OCI-LY1 (cell line): ENCODE measurements at regions not wholly inside any gene's neighbourhood (a gene's known extent, or its start where the extent isn't known, plus 50 kb on each side); places are given as distances from the start of the nearest gene placed in this dataset.

Source experiments
- H2AFZ ChIP-seq: fragments of 200-600 bp; sonication (generic), shearing (Covaris generic); 2 replicates; pipeline ENCODE4 v1.6.0; 2014; ENCODE audit warnings: antibody characterized with exemption, mild to moderate bottlenecking, low read length
- H3F3A ChIP-seq: fragments of 200-600 bp; sonication (generic), shearing (Covaris generic); 2 replicates; pipeline ENCODE4 v1.6.0; 2014; ENCODE audit warnings: mild to moderate bottlenecking, antibody characterized with exemption, low read length, moderate library complexity; ENCODE audit not compliant: insufficient read depth
- H3K27ac ChIP-seq: fragments of 200-600 bp; sonication (generic); 2 replicates; pipeline ENCODE4 v1.5.1; 2014; ENCODE audit warnings: low read length, mixed run types, mild to moderate bottlenecking, low read depth; ENCODE audit not compliant: poor library complexity, severe bottlenecking
- H3K27me3 ChIP-seq: fragments of 200-600 bp; sonication (generic); 2 replicates; pipeline ENCODE4 v1.6.0; 2014; ENCODE audit warnings: antibody characterized with exemption, mild to moderate bottlenecking, low read length, moderate library complexity; ENCODE audit not compliant: insufficient read depth
- H3K36me3 ChIP-seq: fragments of 200-600 bp; sonication (generic); 2 replicates; pipeline ENCODE4 v1.6.1; 2014; ENCODE audit warnings: mild to moderate bottlenecking, antibody characterized with exemption, low read length, moderate library complexity, mixed read lengths; ENCODE audit not compliant: insufficient read depth
- H3K4me1 ChIP-seq: fragments of 200-600 bp; sonication (generic); 2 replicates; pipeline ENCODE4 v1.5.1; 2014; ENCODE audit warnings: mild to moderate bottlenecking, low read length, moderate library complexity; ENCODE audit not compliant: insufficient read depth, severe bottlenecking
- H3K4me2 ChIP-seq: fragments of 200-600 bp; sonication (generic), shearing (Covaris generic); 2 replicates; pipeline ENCODE4 v1.6.1; 2014; ENCODE audit warnings: low read length
- H3K4me3 ChIP-seq: fragments of 200-600 bp; sonication (generic); 2 replicates; pipeline ENCODE4 v1.5.1; 2014; ENCODE audit warnings: low read length, low read depth, mild to moderate bottlenecking, mixed read lengths; ENCODE audit not compliant: poor library complexity, severe bottlenecking
- H3K79me2 ChIP-seq: fragments of 200-600 bp; shearing (Covaris generic); 2 replicates; pipeline ENCODE4 v1.6.1; 2016; ENCODE audit warnings: mixed run types, low read length, mixed read lengths; ENCODE audit not compliant: insufficient read depth
- H3K9ac ChIP-seq: fragments of 200-600 bp; sonication (generic), shearing (Covaris generic); 2 replicates; pipeline ENCODE4 v1.6.1; 2014; ENCODE audit warnings: mild to moderate bottlenecking, low read length, mixed read lengths
- H3K9me2 ChIP-seq: fragments of 200-600 bp; sonication (generic), shearing (Covaris generic); 2 replicates; pipeline ENCODE4 v1.6.1; 2014; ENCODE audit warnings: low read depth, mild to moderate bottlenecking, low read length, mixed read lengths
- H3K9me3 ChIP-seq: fragments of 200-600 bp; shearing (Covaris generic); 2 replicates; pipeline ENCODE4 v1.6.1; 2014; ENCODE audit warnings: low read length, mixed read lengths
- H4K20me1 ChIP-seq: fragments of 200-600 bp; sonication (generic), shearing (Covaris generic); 2 replicates; pipeline ENCODE4 v1.6.0; 2016; ENCODE audit warnings: mild to moderate bottlenecking, low read length; ENCODE audit not compliant: insufficient read depth
- EZH2 ChIP-seq: fragments of 200-600 bp; sonication (generic), shearing (Covaris generic); IDR thresholded peaks from 2 replicates; pipeline ENCODE4 v1.8.0; 2017; ENCODE audit warnings: borderline replicate concordance, mixed run types, mild to moderate bottlenecking, antibody characterized with exemption, low read length, moderate library complexity, mixed read lengths
- TF ChIP-seq, protein P1 (sequence below): fragments of 200-600 bp; sonication (generic), shearing (Covaris generic); IDR thresholded peaks from 2 replicates; pipeline ENCODE4 v1.5.1; 2017; ENCODE audit warnings: mild to moderate bottlenecking, antibody characterized with exemption, low read length, moderate library complexity, mixed read lengths

DNA sequence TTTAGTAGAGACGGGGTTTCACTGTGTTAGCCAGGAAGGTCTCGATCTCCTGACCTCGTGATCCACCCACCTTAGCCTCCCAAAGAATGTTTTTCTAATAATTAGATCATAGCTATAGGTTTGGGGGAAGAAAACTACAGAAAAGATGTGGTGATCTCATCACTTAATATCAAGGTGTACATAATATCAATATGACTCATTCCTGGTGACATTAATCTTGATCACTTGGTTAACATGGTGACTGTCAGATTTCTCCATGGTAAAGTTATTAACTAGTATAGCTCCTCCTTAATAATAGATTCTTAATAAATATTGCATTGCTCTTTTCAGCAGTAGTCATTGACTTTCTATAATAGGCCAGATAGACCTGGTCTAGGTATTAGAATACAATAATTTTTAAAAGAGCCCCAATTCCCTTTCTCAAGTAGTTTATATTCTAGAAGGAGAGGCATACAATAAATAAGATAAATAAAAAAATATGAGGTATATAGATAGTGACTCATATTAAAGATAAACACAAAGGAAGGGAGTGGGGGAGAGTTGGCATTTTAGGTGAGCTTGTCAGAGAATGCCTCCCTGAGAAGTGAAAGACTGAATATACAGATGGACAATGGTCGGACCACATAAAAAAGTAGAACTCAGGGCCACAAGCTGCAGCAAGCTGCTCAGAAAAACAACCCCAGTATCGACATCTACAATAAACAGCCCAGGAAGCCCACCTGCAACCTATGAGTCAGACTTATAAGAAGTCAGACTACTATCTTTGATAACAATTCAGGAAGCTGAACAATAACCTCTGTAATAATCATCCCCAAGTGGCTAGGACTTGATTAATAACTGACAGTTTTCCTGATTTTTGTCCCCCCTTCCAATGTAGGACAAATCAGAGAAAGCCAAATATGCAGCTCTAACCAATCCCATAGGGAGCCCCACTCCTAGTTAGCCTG lies 210.8 kb downstream of the RFC3 start:
- Histone ChIP-seq H3K36me3 (no peaks in the 10 kb centered on the region), H3K4me2 (no peak overlapping the region), H3K27me3 (no peaks in the 10 kb centered on the region), H3K4me1 (no peaks in the 10 kb centered on the region), H3K9me2 (no peaks in the 10 kb centered on the region), H3F3A (no peaks in the 10 kb centered on the region), H3K9ac (no peak overlapping the region), H3K27ac (no peak overlapping the region), H3K4me3 (no peak overlapping the region), H2AFZ (no peak overlapping the region), H3K79me2 (no peaks in the 10 kb centered on the region), H4K20me1 (no peaks in the 10 kb centered on the region), H3K9me3 (no peaks in the 10 kb centered on the region)
- TF ChIP-seq, protein P1, sequence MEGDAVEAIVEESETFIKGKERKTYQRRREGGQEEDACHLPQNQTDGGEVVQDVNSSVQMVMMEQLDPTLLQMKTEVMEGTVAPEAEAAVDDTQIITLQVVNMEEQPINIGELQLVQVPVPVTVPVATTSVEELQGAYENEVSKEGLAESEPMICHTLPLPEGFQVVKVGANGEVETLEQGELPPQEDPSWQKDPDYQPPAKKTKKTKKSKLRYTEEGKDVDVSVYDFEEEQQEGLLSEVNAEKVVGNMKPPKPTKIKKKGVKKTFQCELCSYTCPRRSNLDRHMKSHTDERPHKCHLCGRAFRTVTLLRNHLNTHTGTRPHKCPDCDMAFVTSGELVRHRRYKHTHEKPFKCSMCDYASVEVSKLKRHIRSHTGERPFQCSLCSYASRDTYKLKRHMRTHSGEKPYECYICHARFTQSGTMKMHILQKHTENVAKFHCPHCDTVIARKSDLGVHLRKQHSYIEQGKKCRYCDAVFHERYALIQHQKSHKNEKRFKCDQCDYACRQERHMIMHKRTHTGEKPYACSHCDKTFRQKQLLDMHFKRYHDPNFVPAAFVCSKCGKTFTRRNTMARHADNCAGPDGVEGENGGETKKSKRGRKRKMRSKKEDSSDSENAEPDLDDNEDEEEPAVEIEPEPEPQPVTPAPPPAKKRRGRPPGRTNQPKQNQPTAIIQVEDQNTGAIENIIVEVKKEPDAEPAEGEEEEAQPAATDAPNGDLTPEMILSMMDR = no peak
- no peak for TF ChIP-seq EZH2

DNA sequence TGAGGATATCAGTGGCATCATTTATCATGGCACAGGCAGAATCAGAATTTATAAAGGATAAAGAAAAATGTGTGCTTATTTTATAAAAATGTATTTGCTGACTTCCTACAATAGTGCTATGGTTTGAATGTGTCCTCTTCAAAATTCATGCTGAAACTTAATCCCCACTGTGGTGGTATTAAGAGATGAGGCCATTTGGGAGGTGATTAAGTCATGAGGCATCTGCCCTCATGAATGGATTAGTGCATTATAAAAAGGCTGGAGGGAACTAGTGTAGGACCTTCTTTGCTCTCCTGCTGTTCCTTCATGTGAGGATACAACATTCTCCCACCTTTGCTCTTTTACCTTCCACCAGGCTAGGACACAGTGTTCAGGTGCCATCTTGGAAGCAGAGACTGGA lies 212.8 kb downstream of the RFC3 start:
- Histone ChIP-seq H4K20me1 (no peaks in the 10 kb centered on the region), H3K9me2 (no peaks in the 10 kb centered on the region), H3K4me2 (no peak overlapping the region), H3F3A (no peaks in the 10 kb centered on the region), H3K9ac (no peak overlapping the region), H3K4me1 (no peaks in the 10 kb centered on the region), H3K79me2 (no peaks in the 10 kb centered on the region), H3K36me3 (no peaks in the 10 kb centered on the region; the same call in 1 of the 2 replicates), H3K9me3 (no peaks in the 10 kb centered on the region), H3K27ac (no peak overlapping the region), H3K27me3 (no peaks in the 10 kb centered on the region), H3K4me3 (no peak overlapping the region), H2AFZ (no peak overlapping the region)
- no peak for TF ChIP-seq EZH2
- TF ChIP-seq, protein P1 = no peak

- Histone ChIP-seq H3K4me3 (no peak overlapping the region), H3F3A (no peaks in the 10 kb centered on the region), H3K9me3 (no peaks in the 10 kb centered on the region), H3K9ac (no peak overlapping the region), H3K4me1 (no peaks in the 10 kb centered on the region), H2AFZ (no peak overlapping the region), H3K4me2 (no peak overlapping the region), H3K36me3 (no peaks in the 10 kb centered on the region; the same call in 1 of the 2 replicates), H3K79me2 (no peaks in the 10 kb centered on the region), H3K27ac (no peak overlapping the region), H3K27me3 (no peaks in the 10 kb centered on the region), H3K9me2 (no peaks in the 10 kb centered on the region), H4K20me1 (no peaks in the 10 kb centered on the region)
- no peak for TF ChIP-seq EZH2
- TF ChIP-seq, protein P1 = no peak
Measured at GRCh38 chr13:34031610-34032009, 213.7 kb downstream of the RFC3 start.
